ENCODE measurements at regions not wholly inside any gene's neighbourhood (a gene's known extent, or its start where the extent isn't known, plus 50 kb on each side); places are given as distances from the start of the nearest gene placed in this dataset.

- Mint-ChIP-seq H3K4me3 (no peak overlapping the region), H3K27ac (no peak overlapping the region), H3K4me1 (no peaks in the 10 kb centered on the region), H3K27me3 (peaks cover 5% of the 10 kb centered on the region), H3K9me3 (ENCODE audit: insufficient read depth) (no peaks in the 10 kb centered on the region)
- Histone ChIP-seq H3K4me2 (replicated peaks; ENCODE audit: low read depth, low read length, poor library complexity, severe bottlenecking) (no peak overlapping the region), H3K9me3 (ENCODE audit: control extremely low read depth in 1 of 3, control insufficient read depth in 2 of 3, insufficient read depth in 1 of 3, low read length in 2 of 3) (no peaks in the 10 kb centered on the region), H3K79me2 (ENCODE audit: control insufficient read depth, insufficient read depth, low read length) (no peaks in the 10 kb centered on the region), H3K4me3 (ENCODE audit: control extremely low read depth in 1 of 5, extremely low read depth in 1 of 5, insufficient read depth in 1 of 5, low read depth in 2 of 5, low read length in 4 of 5) (no peak overlapping the region), H3K27ac (ENCODE audit: low read length in 2 of 2) (no peak overlapping the region), H4K20me1 (ENCODE audit: control insufficient read depth, insufficient read depth, low read length, poor library complexity, severe bottlenecking) (no peaks in the 10 kb centered on the region), H3K27me3 (replicated peaks in 1 of 4; ENCODE audit: control extremely low read depth in 1 of 4, control insufficient read depth in 3 of 4, insufficient read depth in 4 of 4, low read length in 3 of 4) (no peaks in the 10 kb centered on the region), H2AFZ (ENCODE audit: insufficient read depth, low read depth, low read length, poor library complexity, severe bottlenecking) (no peak overlapping the region), H3K36me3 (replicated peaks in 1 of 2; ENCODE audit: control extremely low read depth in 1 of 2, control insufficient read depth in 1 of 2, extremely low read depth in 1 of 2, insufficient read depth in 2 of 2, low read length in 1 of 2) (no peaks in the 10 kb centered on the region), H3K9ac (ENCODE audit: low read length) (no peak overlapping the region), H3K4me1 (ENCODE audit: control insufficient read depth in 2 of 2, insufficient read depth in 2 of 2, low read length in 2 of 2) (no peaks in the 10 kb centered on the region)
- TF ChIP-seq EZH2 (IDR thresholded peaks at IDR 0.05; ENCODE audit: borderline replicate concordance, insufficient read depth, low read depth, low read length, poor library complexity, severe bottlenecking) (no peak), CTCF (IDR thresholded peaks at IDR 0.05) (no peak)
- WGBS (ENCODE audit: insufficient coverage): no CpG with 5 or more reads among the region's 2 CpGs
- DNase-seq (no peak), ATAC-seq (ENCODE audit: low read depth) (no peak)
- intact Hi-C loops (cut with micrococcal nuclease): no loop called here
- ChIA-PET CTCF (no interaction called here), POLR2A (no interaction called here)
Measured at GRCh38 chr15:62672268-62672667, 370.3 kb upstream of the TPM1 start.

GRCh38 chr15:62676891-62677290 is 365.7 kb upstream of the TPM1 start:
- H2AFZ ChIP-seq (ENCODE audit: insufficient read depth, low read depth, low read length, poor library complexity, severe bottlenecking): no peak overlapping the region
- no peak overlapping the region for H3K9ac ChIP-seq (ENCODE audit: low read length)
- H3K27ac ChIP-seq (ENCODE audit: low read length in 2 of 2): no peak overlapping the region
- Mint-ChIP-seq H3K27me3 (peaks cover 9% of the 10 kb centered on the region), H3K27ac (no peak overlapping the region), H3K4me3 (no peak overlapping the region), H3K9me3 (ENCODE audit: insufficient read depth) (peaks cover 3% of the 10 kb centered on the region), H3K4me1 (no peaks in the 10 kb centered on the region)
- TF ChIP-seq CTCF (IDR thresholded peaks at IDR 0.05): no peak
- no peak for TF ChIP-seq EZH2 (IDR thresholded peaks at IDR 0.05; ENCODE audit: borderline replicate concordance, insufficient read depth, low read depth, low read length, poor library complexity, severe bottlenecking)
- no peak for DNase-seq
- no peaks in the 10 kb centered on the region for H3K36me3 ChIP-seq (replicated peaks in 1 of 2; ENCODE audit: control extremely low read depth in 1 of 2, control insufficient read depth in 1 of 2, extremely low read depth in 1 of 2, insufficient read depth in 2 of 2, low read length in 1 of 2)
- H3K27me3 ChIP-seq (replicated peaks in 1 of 4; ENCODE audit: control extremely low read depth in 1 of 4, control insufficient read depth in 3 of 4, insufficient read depth in 4 of 4, low read length in 3 of 4): no peaks in the 10 kb centered on the region
- H3K9me3 ChIP-seq (ENCODE audit: control extremely low read depth in 1 of 3, control insufficient read depth in 2 of 3, insufficient read depth in 1 of 3, low read length in 2 of 3): peaks cover 0 to 3% (median 0%) of the 10 kb centered on the region in 3 donors
- ChIA-PET POLR2A (no interaction called here), CTCF (no interaction called here)
- no peaks in the 10 kb centered on the region for H4K20me1 ChIP-seq (ENCODE audit: control insufficient read depth, insufficient read depth, low read length, poor library complexity, severe bottlenecking)
- WGBS (ENCODE audit: insufficient coverage): 94% methylated on average over 5 of the region's 6 CpGs
- no peaks in the 10 kb centered on the region for H3K4me1 ChIP-seq (ENCODE audit: control insufficient read depth in 2 of 2, insufficient read depth in 2 of 2, low read length in 2 of 2)
- H3K79me2 ChIP-seq (ENCODE audit: control insufficient read depth, insufficient read depth, low read length): no peaks in the 10 kb centered on the region
- no peak for ATAC-seq (ENCODE audit: low read depth)
- intact Hi-C loops (cut with micrococcal nuclease): no loop called here
- no peak overlapping the region for H3K4me3 ChIP-seq (ENCODE audit: control extremely low read depth in 1 of 5, extremely low read depth in 1 of 5, insufficient read depth in 1 of 5, low read depth in 2 of 5, low read length in 4 of 5)
- H3K4me2 ChIP-seq (replicated peaks; ENCODE audit: low read depth, low read length, poor library complexity, severe bottlenecking): no peak overlapping the region

Data from B cell (primary cell).